GM18508 (cell line): ENCODE measurements at regions not wholly inside any gene's neighbourhood (a gene's known extent, or its start where the extent isn't known, plus 50 kb on each side); places are given as distances from the start of the nearest gene placed in this dataset.

Experiments used
- ATAC-seq: cut with Tn5 transposase; IDR thresholded peaks from one replicate; pipeline ENCODE4 v1.9.1; 2021; ENCODE audit warnings: moderate number of reproducible peaks; ENCODE audit not compliant: insufficient read depth, unreplicated experiment

DNA sequence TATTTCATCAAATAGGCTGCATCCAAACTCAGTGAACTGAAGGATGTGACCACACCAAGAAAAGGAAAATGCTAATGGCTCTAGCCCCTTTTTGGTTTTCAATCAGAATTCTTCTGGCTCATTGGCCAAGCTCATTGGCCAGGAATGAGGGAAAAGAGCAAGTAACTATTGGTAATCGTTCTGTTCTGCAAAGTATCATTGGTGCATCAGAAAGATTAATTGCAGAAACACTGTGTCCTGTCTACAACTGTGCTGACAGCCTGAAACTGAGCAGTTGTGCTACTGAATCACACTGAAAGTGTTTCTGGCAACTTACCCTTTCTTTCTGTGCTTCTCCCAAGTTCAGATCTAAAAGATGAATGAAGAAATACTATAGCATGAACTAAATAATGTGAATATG is 116.4 kb upstream of the ROBO2 start:
- no peak for ATAC-seq

DNA sequence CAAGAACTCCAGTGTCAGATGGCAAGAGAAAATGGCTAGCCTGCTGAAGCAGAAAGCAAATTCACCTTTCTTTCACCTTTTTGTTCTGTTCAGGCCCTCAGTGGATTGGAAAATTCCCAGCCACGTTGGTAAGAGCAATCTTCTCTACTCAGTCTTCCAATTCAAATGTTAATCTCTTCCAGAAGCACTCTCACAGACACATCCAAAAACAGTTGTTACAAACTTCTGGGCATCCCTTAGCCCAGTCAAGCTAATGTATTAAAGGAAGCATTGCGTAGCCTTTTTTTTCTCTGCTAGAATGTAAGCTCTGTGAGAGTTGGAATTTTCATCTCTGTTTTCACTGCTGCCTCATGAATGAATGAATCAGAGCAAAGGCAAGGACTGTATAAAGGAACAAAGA is 109.2 kb upstream of the ROBO2 start:
- ATAC-seq = no peak

- no peak for ATAC-seq
These were observed 106.7 kb upstream of the ROBO2 start for GRCh38 chr3:76933245-76933644.

GRCh38 chr3:76938962-76939361 is 100.9 kb upstream of the ROBO2 start:
- ATAC-seq = no peak

DNA sequence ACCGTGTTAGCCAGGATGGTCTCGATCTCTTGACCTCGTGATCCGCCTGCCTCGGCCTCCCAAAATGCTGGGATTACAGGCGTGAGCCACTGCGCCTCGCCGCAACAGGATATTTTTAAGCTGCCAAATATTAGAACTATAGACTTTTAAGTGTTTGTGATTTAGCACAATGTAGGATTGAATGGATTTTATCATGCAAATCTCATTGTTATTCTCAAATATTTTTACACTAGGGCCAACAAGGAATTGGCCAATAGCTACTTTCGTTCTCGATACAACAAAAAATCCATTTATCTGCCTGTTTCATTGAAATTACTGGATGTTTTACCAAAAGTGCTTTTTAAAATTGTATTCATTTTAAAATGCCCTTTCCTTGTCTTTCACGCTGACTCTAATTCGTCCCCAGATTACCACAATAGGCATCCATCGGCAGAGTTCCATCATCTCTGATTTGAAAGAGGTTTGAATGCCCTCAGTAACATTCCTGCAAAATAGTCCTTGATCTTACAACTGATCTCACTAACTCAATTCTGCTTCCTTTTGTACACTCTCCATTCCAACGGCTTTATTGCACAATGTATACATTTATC is 99.6 kb upstream of the ROBO2 start:
- no peak for ATAC-seq

DNA sequence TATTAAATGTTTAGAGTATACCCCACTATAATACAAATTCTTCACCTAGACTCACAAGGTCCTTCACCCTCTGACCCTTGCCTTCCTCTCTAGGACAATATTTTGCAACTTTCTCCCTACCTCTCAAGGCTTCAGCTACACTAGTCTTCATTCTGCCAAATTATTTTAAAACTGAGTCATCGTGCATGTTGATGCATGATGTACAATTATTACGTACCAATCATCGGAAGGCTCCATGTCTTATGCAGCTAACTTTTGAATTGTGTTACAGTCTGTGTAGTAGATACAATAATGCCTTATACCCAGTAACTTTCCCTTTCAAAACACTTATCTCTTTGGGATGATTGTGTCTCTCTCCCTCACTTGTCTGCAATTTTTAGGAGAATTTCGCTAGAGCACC is 98.5 kb upstream of the ROBO2 start:
- ATAC-seq = no peak

DNA sequence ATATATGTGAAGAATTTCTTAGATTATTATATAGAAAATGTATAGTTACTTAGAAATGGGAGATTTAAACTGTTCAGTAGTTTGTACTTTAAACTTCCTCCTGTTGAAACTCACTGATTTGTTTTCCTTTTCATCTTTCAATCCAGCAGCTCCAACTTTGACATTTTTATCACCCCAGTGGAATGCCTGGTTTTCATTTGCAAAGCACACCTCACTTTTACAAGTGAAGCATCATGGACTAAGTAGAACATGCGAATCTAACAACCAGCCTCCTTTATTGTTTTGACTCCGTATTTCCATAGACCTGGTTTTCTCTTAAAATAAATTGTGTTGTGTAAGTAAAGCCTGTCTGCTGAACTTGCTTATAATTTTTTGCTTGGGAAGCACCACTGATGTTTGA is 97.8 kb upstream of the ROBO2 start:
- no peak for ATAC-seq

DNA sequence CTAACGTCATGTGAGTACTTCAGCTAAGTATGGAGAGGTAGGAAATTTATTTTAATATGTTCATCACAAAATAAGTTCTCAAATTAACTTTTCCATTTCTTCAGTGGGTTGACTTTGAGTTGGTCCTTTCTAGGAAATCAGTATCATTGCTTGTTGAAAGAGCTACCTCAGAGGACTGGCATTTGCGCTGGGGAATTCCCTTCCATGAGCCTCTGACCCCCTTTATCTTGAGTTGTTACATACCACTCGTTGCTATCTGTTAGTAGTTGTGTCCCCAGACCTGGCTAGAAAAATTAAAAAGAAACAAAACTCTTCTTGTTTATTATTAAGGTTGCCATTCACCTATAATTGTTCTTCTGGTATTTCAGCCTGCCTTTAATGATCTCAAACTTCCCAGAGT is 96.8 kb upstream of the ROBO2 start:
- no peak for ATAC-seq

GRCh38 chr3:76943671-76944070 is 96.2 kb upstream of the ROBO2 start:
- no peak for ATAC-seq

DNA sequence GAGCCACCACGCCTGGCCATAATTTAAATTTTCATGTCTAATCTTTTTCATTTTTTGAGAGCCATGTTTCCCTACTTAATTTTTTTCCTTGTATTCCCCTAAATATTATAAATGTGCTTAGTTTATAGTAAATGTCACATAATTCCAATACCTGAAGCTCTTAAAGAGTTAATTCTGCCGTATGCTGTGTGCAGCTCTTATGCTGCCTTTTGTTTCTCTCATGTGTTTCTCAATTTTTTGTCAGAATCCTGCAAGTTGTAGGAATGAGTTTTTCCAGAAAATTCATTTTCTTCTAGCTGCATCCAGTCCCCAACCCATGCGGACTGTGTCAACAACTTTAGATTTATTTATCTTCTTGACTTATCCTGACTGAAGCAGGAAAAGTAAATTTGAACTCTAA is 90.9 kb upstream of the ROBO2 start:
- ATAC-seq = no peak

GRCh38 chr3:76949462-76949861 is 90.4 kb upstream of the ROBO2 start:
- ATAC-seq = no peak

GRCh38 chr3:76950590-76950989 is 89.3 kb upstream of the ROBO2 start:
- no peak for ATAC-seq

- no peak for ATAC-seq
These were observed 85.5 kb upstream of the ROBO2 start for GRCh38 chr3:76954412-76954811.

DNA sequence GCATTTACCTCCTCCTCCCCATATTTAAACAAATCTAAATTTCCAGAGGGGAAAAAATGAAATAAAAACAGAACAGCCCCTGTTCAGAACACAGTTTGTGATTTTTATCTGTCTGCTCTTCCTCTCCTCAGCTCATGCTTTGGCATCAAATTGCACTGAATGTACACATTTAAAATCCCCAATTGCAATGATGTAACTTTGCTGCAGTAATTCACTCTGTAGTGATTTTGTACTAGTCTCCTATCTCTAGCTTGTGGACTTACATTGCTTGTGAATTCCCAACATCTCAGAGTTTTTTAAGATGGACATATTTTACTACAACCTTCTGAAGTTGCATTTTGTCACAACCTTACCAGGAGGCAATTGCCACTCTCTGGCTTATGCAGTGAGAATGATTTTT is 81.6 kb upstream of the ROBO2 start:
- ATAC-seq = no peak

DNA sequence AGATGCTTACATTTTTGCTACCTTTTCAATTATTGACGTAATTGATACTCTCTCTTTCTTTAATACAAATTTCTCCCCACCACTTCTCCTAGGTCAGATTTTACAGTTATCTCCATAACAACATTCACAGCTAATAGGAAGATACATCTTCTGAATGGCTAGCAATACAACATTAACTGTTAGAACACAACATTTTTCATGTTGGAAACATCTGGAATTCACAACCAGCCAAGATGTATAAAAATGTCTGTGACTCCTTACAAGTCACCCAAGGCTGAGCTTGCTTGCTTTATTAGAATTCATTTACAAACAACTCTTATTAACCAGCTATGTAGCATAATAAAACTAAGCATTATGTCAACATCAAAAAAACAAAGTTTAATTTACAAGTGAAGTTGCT is 81.0 kb upstream of the ROBO2 start:
- ATAC-seq = no peak

DNA sequence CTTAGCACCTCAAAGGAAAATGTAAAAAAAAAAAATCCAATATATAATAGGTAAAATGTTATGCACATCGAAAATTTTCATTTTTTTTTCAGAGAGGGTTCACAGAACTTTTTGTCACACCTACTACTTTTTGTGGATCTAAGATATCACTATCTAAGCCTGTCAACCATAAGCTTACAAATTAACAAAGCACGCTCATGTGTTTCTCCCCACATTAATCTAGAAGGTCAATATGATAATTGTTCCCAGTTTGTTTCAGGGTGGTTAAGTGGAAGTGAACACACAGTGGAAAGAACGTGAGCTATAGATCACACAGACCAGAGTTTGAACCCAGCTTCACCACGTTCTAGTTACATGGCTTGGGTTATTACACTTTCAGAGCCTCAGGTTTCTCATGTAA is 78.6 kb upstream of the ROBO2 start:
- no peak for ATAC-seq

DNA sequence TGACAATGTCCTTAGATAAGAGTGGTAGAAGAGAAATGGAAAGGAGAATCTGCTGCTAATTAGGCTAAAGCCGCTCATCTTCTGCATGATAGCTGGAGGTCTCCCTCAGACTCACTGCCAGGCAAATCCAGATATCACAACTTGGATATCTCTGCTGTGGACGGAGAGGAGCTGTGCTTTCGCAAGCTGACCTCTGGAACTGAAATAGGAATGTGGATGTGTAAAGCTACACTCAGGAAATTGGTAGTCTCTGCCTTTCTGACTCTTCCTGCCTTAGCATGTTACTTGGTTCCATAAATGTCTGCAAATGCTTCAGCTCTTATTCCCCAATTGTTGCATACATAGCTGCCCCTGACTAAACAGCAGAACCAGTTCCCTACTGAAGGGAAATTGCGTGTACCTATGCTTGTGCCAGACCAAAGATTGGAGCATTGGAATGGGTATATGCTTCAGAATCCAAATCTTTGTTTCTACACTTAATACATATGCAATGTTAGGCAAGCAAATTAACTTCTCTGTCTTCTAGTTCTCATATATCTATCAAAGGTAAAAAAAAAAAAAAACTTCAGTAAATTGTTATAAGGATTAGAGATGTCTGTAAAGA is 74.7 kb upstream of the ROBO2 start:
- ATAC-seq = no peak

- no peak for ATAC-seq
These were observed 70.4 kb upstream of the ROBO2 start for GRCh38 chr3:76969471-76969870.

GRCh38 chr3:76969996-76970615 is 69.8 kb upstream of the ROBO2 start:
- no peak for ATAC-seq

- ATAC-seq = no peak
These were observed 67.1 kb upstream of the ROBO2 start for GRCh38 chr3:76972624-76973296.

- ATAC-seq = no peak
These were observed 62.9 kb upstream of the ROBO2 start for GRCh38 chr3:76976996-76977395.

DNA sequence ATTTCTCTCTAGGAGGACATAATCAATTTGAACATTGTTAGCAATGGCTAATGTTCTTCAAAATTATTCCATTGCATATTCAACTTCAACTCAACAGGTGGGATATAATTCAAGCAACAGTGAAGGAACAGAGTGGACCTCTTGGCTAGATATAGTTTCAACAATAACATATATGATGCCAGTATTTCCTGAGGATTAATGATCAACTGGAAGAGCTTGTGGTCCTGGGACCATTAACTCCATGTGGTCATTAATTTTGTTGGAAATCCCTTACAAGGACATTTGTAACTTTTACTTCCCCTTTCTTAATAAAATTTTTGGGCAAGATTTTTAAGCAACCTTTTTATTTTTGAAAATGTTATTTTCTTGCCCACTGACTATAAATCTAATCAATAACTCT is 54.3 kb upstream of the ROBO2 start:
- ATAC-seq = no peak
